HL-60 (cell line): ENCODE measurements at regions not wholly inside any gene's neighbourhood (a gene's known extent, or its start where the extent isn't known, plus 50 kb on each side); places are given as distances from the start of the nearest gene placed in this dataset.

ENCODE experiments used
- CTCF ChIP-seq: IDR thresholded peaks from one replicate; pipeline ENCODE4 v1.5.1; 2011; ENCODE audit warnings: low read length, control low read depth, inconsistent platforms; ENCODE audit not compliant: insufficient read depth
- POLR2AphosphoS5 ChIP-seq: IDR thresholded peaks from 2 replicates; pipeline ENCODE4 v1.6.1; 2012; ENCODE audit warnings: low read depth

GRCh38 chr9:82161876-82162275 is 173.3 kb downstream of the SPATA31D1 start:
- no peak for TF ChIP-seq POLR2AphosphoS5
- no peak for TF ChIP-seq CTCF
